GM12892 (cell line): ENCODE measurements at regions not wholly inside any gene's neighbourhood (a gene's known extent, or its start where the extent isn't known, plus 50 kb on each side); places are given as distances from the start of the nearest gene placed in this dataset.

ENCODE experiments used
- POLR2A ChIP-seq: IDR thresholded peaks from 2 replicates; pipeline ENCODE4 v1.6.1; 2011; ENCODE audit warnings: low read depth, low read length, control low read depth
- POLR2AphosphoS5 ChIP-seq: IDR thresholded peaks from 2 replicates; pipeline ENCODE4 v1.6.1; 2011; ENCODE audit warnings: low read depth, low read length, control low read depth

- TF ChIP-seq POLR2A (no peak), POLR2AphosphoS5 (no peak)
Measured at GRCh38 chr18:8477615-8478014, 131.6 kb upstream of the RAB12 start.
